Cardiac fibroblast (primary cell): ENCODE measurements at regions not wholly inside any gene's neighbourhood (a gene's known extent, or its start where the extent isn't known, plus 50 kb on each side); places are given as distances from the start of the nearest gene placed in this dataset.
A peak's percentile ranks its signal among the peaks of the same experiment; 100 is the strongest.

ENCODE experiments used
- DNase-seq, 2 donors: peaks; one replicate each; pipeline versions ENCODE4 v3.0.0 to v3.0.0-alpha.2; 2010; ENCODE audit warnings: low read depth in 2 of 2
- H3K4me3 ChIP-seq, 2 donors: replicated peaks in 1 of 2; 1 replicate in 1 of 2; 2 replicates in 1 of 2; pipeline ENCODE4 v1.5.1; 2011; ENCODE audit warnings: low read depth in 2 of 2, low read length in 2 of 2, mild to moderate bottlenecking in 2 of 2, moderate library complexity in 1 of 2
- CTCF ChIP-seq: IDR thresholded peaks from one replicate; pipeline ENCODE4 v1.5.1; 2011; ENCODE audit warnings: low read depth, mild to moderate bottlenecking, low read length, inconsistent platforms

GRCh38 chr6:68158256-68158655 lies 476.8 kb upstream of the ADGRB3 start:
- H3K4me3 ChIP-seq: no peak overlapping the region
- no peak for DNase-seq
- TF ChIP-seq CTCF: no peak

- H3K4me3 ChIP-seq: no peak overlapping the region
- no peak for DNase-seq
- no peak for TF ChIP-seq CTCF
Measured at GRCh38 chr6:68144667-68145066, 490.4 kb upstream of the ADGRB3 start.

- DNase-seq: no peak
- H3K4me3 ChIP-seq: no peak overlapping the region
Measured at GRCh38 chr6:68141190-68141589, 493.9 kb upstream of the ADGRB3 start.

GRCh38 chr6:68139130-68139529 lies 496.0 kb upstream of the ADGRB3 start:
- TF ChIP-seq CTCF: no peak
- H3K4me3 ChIP-seq: no peak overlapping the region
- DNase-seq: no peak

More at GRCh38 chr6:68141190-68141589, 493.9 kb upstream of the ADGRB3 start:
- TF ChIP-seq CTCF: no peak

GRCh38 chr6:68134796-68135195 lies 500.3 kb upstream of the ADGRB3 start:
- TF ChIP-seq CTCF: no peak
- DNase-seq: peak in 1 of 2 donors; percentile 17
- no peak overlapping the region for H3K4me3 ChIP-seq

GRCh38 chr6:68128211-68128610 lies 506.9 kb upstream of the ADGRB3 start:
- no peak overlapping the region for H3K4me3 ChIP-seq
- no peak for DNase-seq
- TF ChIP-seq CTCF: no peak

GRCh38 chr6:68127074-68127473 lies 508.0 kb upstream of the ADGRB3 start:
- DNase-seq: no peak
- no peak for TF ChIP-seq CTCF
- H3K4me3 ChIP-seq: no peak overlapping the region
